Transverse colon (tissue), 4 donors: ENCODE measurements at regions not wholly inside any gene's neighbourhood (a gene's known extent, or its start where the extent isn't known, plus 50 kb on each side); places are given as distances from the start of the nearest gene placed in this dataset.

ENCODE experiments used
- DNase-seq: peaks from one replicate; pipeline ENCODE4 v3.0.0-alpha.2; 2019
- H3K27ac ChIP-seq, 4 donors: fragments of 200-600 bp; sonication (generic); 2 replicates each; pipeline ENCODE4 v1.5.1; 2016 to 2018; ENCODE audit warnings: inconsistent platforms in 4 of 4
- H3K27me3 ChIP-seq: fragments of 200-600 bp; sonication (generic); 2 replicates; pipeline ENCODE4 v1.5.1; 2017; ENCODE audit warnings: inconsistent platforms
- H3K36me3 ChIP-seq, 4 donors: fragments of 200-600 bp; sonication (generic); 2 replicates each; pipeline ENCODE4 v1.5.1; 2017 to 2019; ENCODE audit warnings: inconsistent platforms in 4 of 4
- H3K4me1 ChIP-seq, 4 donors: fragments of 200-600 bp; sonication (generic); 2 replicates each; pipeline ENCODE4 v1.5.1; 2017 to 2020; ENCODE audit warnings: inconsistent platforms in 4 of 4
- H3K4me3 ChIP-seq, 4 donors: fragments of 200-600 bp; sonication (generic); 1 replicate in 1 of 4; 2 replicates in 3 of 4; pipeline versions ENCODE4 v1.5.1 to v1.6.1; 2017 to 2019; ENCODE audit warnings: inconsistent platforms in 4 of 4
- H3K9me3 ChIP-seq, 2 donors: fragments of 200-600 bp; sonication (generic); 2 replicates each; pipeline ENCODE4 v1.5.1; 2017 to 2019; ENCODE audit warnings: inconsistent platforms in 2 of 2
- EP300 ChIP-seq: sonication (generic); formaldehyde crosslinking; IDR thresholded peaks from one replicate; pipeline ENCODE4 v1.6.1; 2017; ENCODE audit warnings: antibody characterized with exemption, low read depth
- POLR2A ChIP-seq: fragments of 450-650 bp; IDR thresholded peaks from one replicate; pipeline ENCODE4 v1.6.1; 2016; ENCODE audit warnings: antibody characterized with exemption, mild to moderate bottlenecking, moderate library complexity
- POLR2AphosphoS5 ChIP-seq, 3 donors: sonication (generic); formaldehyde crosslinking; IDR thresholded peaks; one replicate each; pipeline ENCODE4 v1.6.1; 2016; ENCODE audit warnings: antibody characterized with exemption in 3 of 3
- WGBS, 2 donors: methylation state at CpG; one replicate each; pipeline ENCODE4 v1.1.5; 2018; ENCODE audit warnings: low coverage in 1 of 2; 5-methylcytosine and 5-hydroxymethylcytosine counted together
- in situ Hi-C, 4 donors: fragments of 200-750 bp; cut with MboI; loops; one replicate each; pipeline versions ENCODE4 v1.15.0 to v1.15.1; 2017; ENCODE audit warnings: low sequenced_read_pairs in 3 of 4, low pct_ligation_motif_present in 1 of 4, low pct_unique_long_range_greater_than_20kb in 1 of 4
- intact Hi-C: fragments of 100-400 bp; cut with DNase I; formaldehyde crosslinking; loops from one replicate; pipeline ENCODE4 v1.15.1; 2023; ENCODE audit warnings: low total_unique reads
- TF ChIP-seq, protein P1 (sequence below), 5 experiments: fragments of 200-600 bp in 3 of 5; fragments of 450-650 bp in 2 of 5; sonication (generic) in 3 of 5; IDR thresholded peaks; 1 replicate in 2 of 5; 2 replicates in 3 of 5; pipeline ENCODE4 v1.5.1; 2016 to 2017; ENCODE audit warnings: antibody characterized with exemption in 5 of 5, inconsistent platforms in 3 of 5, mild to moderate bottlenecking in 2 of 5, moderate library complexity in 1 of 5

DNA sequence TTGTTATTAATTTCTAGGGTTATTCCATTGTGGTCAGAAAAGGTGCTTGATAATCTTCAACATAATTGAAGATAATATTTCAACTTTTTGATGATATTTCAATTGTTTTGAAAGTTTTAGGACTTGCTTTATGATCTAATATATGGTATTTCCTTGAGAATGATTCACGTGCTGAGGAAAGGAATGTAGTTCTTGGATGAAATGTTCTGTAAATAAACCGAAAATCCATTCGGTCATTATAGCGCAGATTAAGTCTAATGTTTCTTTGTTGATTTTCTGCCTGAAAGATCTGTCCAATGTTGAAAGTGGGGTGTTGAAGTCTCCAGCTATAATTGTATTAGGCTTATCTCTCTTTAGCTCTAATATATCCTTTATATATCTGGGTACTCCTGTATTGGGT, 617.5 kb upstream of the NECTIN3 start:
- H3K4me3 ChIP-seq: no peak overlapping the region
- 85 to 92% methylated on average over 4 of the region's 4 CpGs for WGBS, 2 donors
- no peaks in the 10 kb centered on the region for H3K4me1 ChIP-seq
- no peaks in the 10 kb centered on the region for H3K27me3 ChIP-seq
- in situ Hi-C loops (no loop called here), intact Hi-C loops (no loop called here)
- H3K36me3 ChIP-seq: no peaks in the 10 kb centered on the region
- H3K9me3 ChIP-seq: no peaks in the 10 kb centered on the region
- no peak overlapping the region for H3K27ac ChIP-seq
- TF ChIP-seq EP300 (no peak), POLR2AphosphoS5 (IDR thresholded peaks at IDR 0.05) (no peak), POLR2A (no peak)
- TF ChIP-seq, protein P1, sequence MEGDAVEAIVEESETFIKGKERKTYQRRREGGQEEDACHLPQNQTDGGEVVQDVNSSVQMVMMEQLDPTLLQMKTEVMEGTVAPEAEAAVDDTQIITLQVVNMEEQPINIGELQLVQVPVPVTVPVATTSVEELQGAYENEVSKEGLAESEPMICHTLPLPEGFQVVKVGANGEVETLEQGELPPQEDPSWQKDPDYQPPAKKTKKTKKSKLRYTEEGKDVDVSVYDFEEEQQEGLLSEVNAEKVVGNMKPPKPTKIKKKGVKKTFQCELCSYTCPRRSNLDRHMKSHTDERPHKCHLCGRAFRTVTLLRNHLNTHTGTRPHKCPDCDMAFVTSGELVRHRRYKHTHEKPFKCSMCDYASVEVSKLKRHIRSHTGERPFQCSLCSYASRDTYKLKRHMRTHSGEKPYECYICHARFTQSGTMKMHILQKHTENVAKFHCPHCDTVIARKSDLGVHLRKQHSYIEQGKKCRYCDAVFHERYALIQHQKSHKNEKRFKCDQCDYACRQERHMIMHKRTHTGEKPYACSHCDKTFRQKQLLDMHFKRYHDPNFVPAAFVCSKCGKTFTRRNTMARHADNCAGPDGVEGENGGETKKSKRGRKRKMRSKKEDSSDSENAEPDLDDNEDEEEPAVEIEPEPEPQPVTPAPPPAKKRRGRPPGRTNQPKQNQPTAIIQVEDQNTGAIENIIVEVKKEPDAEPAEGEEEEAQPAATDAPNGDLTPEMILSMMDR (IDR thresholded peaks at IDR 0.05): no peak
- no peak for DNase-seq

DNA sequence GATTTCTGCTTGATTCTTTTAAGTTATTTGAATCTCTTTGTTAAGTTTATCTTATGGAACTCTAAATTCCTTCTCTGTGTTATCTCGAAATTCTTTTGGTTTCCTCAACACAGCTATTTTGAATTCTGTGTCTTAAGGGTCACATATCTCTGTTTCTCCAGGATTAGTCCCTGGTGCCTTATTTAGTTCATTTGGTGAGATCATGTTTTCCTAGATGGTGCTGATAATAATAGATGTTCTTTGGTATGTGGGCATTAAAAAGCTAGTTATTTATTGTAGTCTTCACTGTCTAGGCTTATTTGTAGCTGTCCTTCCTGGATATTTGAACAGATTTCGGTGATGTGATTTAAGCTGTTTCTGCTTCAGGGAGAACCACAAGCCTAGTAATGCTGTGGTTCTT, 615.6 kb upstream of the NECTIN3 start:
- no peaks in the 10 kb centered on the region for H3K9me3 ChIP-seq
- no peaks in the 10 kb centered on the region for H3K4me1 ChIP-seq
- H3K27me3 ChIP-seq: no peaks in the 10 kb centered on the region
- no peak overlapping the region for H3K4me3 ChIP-seq
- intact Hi-C loops (no loop called here), in situ Hi-C loops (no loop called here)
- no peak for TF ChIP-seq POLR2AphosphoS5 (IDR thresholded peaks at IDR 0.05)
- no peak for DNase-seq
- H3K27ac ChIP-seq: no peak overlapping the region
- 64 to 80% methylated on average over 2 of the region's 2 CpGs for WGBS, 2 donors
- H3K36me3 ChIP-seq: no peaks in the 10 kb centered on the region

DNA sequence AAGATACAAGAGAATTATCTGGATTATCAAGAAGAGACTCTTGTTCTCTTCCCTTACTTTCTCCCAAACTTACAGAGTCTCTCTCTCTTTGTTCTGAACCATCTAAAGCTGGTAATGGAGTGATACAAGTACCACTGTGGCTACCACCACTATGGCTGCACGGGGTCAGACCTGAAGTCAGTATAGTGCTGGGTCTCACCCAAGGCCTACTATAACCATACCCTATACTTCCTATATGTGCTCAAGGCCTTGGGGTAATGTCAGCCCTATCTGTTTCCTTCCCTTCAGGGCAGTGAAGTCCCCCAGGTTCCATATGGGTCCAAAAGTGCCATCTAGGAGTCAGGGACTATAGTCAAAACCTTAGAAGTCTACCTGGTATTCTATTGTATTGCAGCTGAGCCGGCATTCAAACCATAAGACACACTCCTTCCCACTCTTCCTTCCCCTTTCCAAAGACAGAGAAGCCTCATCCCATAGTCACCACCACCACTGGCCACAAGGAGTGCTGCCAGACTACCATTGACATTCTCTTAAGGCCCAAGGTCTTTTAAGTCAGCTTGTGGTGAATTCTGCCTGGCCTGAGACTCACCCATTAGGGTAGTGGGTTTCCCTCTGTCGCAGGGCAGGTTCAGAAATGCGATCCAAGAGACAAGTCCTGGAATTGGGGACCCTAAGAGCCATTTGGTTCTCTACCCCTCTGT, 615.0 kb upstream of the NECTIN3 start:
- no peak for DNase-seq
- H3K27ac ChIP-seq: no peak overlapping the region
- 83 to 86% methylated on average over 1 to 4 of the region's 4 CpGs for WGBS, 2 donors
- no peaks in the 10 kb centered on the region for H3K27me3 ChIP-seq
- H3K4me1 ChIP-seq: no peaks in the 10 kb centered on the region
- intact Hi-C loops: no loop called here
- H3K9me3 ChIP-seq: no peaks in the 10 kb centered on the region
- in situ Hi-C loops: no loop called here
- TF ChIP-seq, protein P1 (IDR thresholded peaks at IDR 0.05): no peak
- TF ChIP-seq POLR2A: no peak
- no peak for TF ChIP-seq EP300
- no peak for TF ChIP-seq POLR2AphosphoS5 (IDR thresholded peaks at IDR 0.05)
- no peak overlapping the region for H3K4me3 ChIP-seq
- H3K36me3 ChIP-seq: no peaks in the 10 kb centered on the region

DNA sequence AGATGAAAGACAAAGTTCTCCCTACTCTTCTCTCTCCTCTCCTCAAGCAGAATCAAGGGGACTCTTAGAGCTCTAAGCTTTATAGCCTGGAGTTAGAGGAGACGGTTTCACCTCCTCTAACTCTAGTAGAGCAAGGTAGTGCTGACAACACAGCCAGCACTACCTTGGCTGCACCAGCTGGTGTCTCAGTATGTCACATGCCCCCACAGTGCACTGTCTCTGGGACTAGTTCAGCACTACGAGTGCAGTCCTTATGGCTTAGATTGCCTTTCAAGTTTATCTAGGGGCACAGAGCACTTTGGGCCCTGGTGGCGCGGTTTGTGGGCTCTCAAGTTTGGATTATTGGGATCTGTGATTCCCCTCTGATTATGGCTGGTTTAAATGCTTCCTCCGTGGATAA, 614.1 kb upstream of the NECTIN3 start:
- in situ Hi-C loops: no loop called here
- intact Hi-C loops: no loop called here
- 58 to 100% methylated on average over 1 to 5 of the region's 5 CpGs for WGBS, 2 donors
- Histone ChIP-seq H3K9me3 (no peaks in the 10 kb centered on the region), H3K27ac (no peak overlapping the region), H3K4me3 (no peak overlapping the region), H3K36me3 (no peaks in the 10 kb centered on the region), H3K27me3 (no peaks in the 10 kb centered on the region), H3K4me1 (no peaks in the 10 kb centered on the region)
- TF ChIP-seq EP300 (no peak), POLR2A (no peak), POLR2AphosphoS5 (IDR thresholded peaks at IDR 0.05) (no peak)
- TF ChIP-seq, protein P1 (IDR thresholded peaks at IDR 0.05): no peak
- no peak for DNase-seq

DNA sequence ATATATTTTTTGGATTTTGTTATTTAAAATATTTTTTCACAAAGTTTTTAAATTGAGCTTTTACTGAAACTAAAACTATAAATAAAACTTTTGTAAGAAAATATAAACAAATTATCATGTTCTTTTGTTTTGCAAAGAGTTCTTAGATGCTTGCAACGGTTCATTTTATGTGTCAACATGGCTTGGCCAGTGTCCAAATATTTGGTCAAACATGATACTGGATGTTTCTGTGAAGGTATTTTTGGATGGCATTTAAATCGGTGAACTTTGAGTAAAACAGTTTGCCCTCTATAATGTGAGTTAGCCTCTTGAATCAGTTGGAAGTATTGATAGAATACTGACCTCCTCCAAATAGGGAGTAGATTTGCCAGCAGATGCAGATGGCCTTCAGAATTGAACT, 612.6 kb upstream of the NECTIN3 start:
- Histone ChIP-seq H3K9me3 (no peaks in the 10 kb centered on the region), H3K36me3 (no peaks in the 10 kb centered on the region), H3K4me1 (no peaks in the 10 kb centered on the region), H3K4me3 (no peak overlapping the region), H3K27me3 (no peaks in the 10 kb centered on the region), H3K27ac (no peak overlapping the region)
- 70 to 73% methylated on average over 2 of the region's 2 CpGs for WGBS, 2 donors
- intact Hi-C loops (no loop called here), in situ Hi-C loops (no loop called here)
- DNase-seq: no peak
- no peak for TF ChIP-seq POLR2AphosphoS5 (IDR thresholded peaks at IDR 0.05)
- TF ChIP-seq, protein P1 (IDR thresholded peaks at IDR 0.05): no peak
